Rectal smooth muscle tissue (tissue), 1 donor: ENCODE measurements at regions not wholly inside any gene's neighbourhood (a gene's known extent, or its start where the extent isn't known, plus 50 kb on each side); places are given as distances from the start of the nearest gene placed in this dataset.
"Not testable (repeated sequence)": the region's sequence is repeated elsewhere in the genome, so short reads cannot be mapped to it uniquely, and the experiment has no call there.

Experiments
- H3K27ac ChIP-seq: one replicate; pipeline ENCODE4 v1.7.0; 2013; ENCODE audit warnings: low read depth, low read length, inconsistent platforms
- H3K27me3 ChIP-seq: one replicate; pipeline ENCODE4 v1.7.0; 2013; ENCODE audit warnings: low read length; ENCODE audit not compliant: control insufficient read depth, insufficient read depth
- H3K36me3 ChIP-seq: one replicate; pipeline ENCODE4 v1.7.0; 2013; ENCODE audit warnings: low read length; ENCODE audit not compliant: control insufficient read depth, insufficient read depth
- H3K4me1 ChIP-seq: one replicate; pipeline ENCODE4 v1.7.0; 2013; ENCODE audit warnings: low read length; ENCODE audit not compliant: control insufficient read depth, insufficient read depth
- H3K4me3 ChIP-seq: one replicate; pipeline ENCODE4 v1.7.0; 2013; ENCODE audit warnings: low read length
- H3K9ac ChIP-seq: one replicate; pipeline ENCODE4 v1.7.0; 2013; ENCODE audit warnings: low read length

DNA sequence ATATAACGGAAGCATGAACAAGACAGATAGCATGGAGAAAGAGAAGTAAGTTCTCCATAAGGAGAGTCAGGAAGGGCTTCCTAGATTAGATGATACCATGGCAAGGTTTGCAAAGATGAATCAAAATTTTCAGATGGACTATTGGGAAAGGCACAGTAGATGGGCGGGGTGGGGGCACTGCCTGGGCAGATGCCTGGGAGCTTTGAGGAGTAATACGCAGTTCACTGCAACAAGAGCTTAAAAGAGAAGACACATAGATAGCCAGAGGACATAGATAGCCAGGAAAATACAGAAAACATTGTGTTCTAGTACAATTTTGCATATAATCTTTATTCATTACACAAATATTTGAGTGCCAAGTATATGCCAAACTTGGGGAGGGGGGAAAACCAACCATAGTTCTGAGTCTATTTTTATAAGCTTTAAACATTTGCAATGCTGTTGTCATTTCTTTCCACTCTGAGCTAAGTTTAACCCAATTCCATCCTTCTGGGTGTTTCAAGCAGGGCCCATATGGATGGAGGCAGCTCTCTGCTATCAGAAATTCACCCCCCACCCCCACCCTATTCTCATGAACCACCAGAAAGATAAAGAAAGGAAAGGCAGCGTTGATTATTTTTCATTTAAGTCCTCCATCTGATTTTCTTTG, 120.6 kb downstream of the NUF2 start:
- Histone ChIP-seq H3K4me3 (no peak overlapping the region), H3K27me3 (no peaks in the 10 kb centered on the region), H3K4me1 (peaks cover 12% of the 10 kb centered on the region), H3K9ac (no peak overlapping the region), H3K27ac (no peak overlapping the region), H3K36me3 (no peaks in the 10 kb centered on the region)

DNA sequence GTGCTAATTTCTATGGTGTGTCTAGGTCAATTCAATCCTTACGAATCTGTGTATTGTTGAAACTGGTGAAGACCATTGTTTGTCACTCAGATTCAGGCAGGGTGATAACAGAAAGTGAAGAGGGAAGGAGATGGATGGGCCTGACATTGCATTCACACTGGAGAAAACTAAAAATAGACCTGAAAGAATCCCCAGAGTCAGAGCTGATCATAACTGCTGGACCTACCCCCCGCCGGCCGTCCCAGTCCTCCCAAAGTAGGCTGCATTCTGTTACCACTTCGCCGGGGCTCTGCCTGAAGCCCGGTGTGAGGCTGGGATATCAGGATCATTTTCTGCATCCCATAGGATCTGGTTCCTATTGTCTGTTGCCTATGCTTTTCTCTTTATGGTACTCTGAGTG, 121.1 kb downstream of the NUF2 start:
- Histone ChIP-seq H3K4me1 (peaks cover 12% of the 10 kb centered on the region), H3K36me3 (no peaks in the 10 kb centered on the region), H3K27ac (no peak overlapping the region), H3K9ac (no peak overlapping the region), H3K4me3 (no peak overlapping the region), H3K27me3 (no peaks in the 10 kb centered on the region)

DNA sequence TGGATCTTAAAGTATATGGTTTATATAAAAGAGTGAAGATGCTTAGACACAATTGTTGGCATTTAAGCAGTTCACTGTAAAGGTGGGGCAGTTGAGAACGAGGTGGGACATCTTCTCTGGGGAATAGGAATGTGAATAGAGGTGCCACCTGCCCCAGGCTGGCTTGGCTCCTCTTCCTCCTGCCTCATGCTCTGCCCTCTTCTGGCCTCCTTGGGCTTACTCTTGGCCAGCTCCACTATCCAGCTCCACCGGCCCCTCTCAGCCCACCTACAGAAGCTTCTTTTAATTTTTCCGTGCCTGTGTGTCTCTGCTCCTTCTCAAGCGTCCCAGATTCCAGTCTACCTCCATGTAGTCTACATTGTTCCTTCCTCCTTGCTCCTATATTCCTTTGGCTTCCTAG, 122.1 kb downstream of the NUF2 start:
- Histone ChIP-seq H3K4me1 (peaks cover 12% of the 10 kb centered on the region), H3K9ac (no peak overlapping the region), H3K27me3 (no peaks in the 10 kb centered on the region), H3K4me3 (no peak overlapping the region), H3K36me3 (no peaks in the 10 kb centered on the region), H3K27ac (no peak overlapping the region)

- Histone ChIP-seq H3K9ac (no peak overlapping the region), H3K27ac (no peak overlapping the region), H3K27me3 (no peaks in the 10 kb centered on the region), H3K4me1 (peaks cover 6% of the 10 kb centered on the region), H3K4me3 (no peak overlapping the region), H3K36me3 (no peaks in the 10 kb centered on the region)
These were observed 122.9 kb downstream of the NUF2 start for GRCh38 chr1:163444665-163445064.

DNA sequence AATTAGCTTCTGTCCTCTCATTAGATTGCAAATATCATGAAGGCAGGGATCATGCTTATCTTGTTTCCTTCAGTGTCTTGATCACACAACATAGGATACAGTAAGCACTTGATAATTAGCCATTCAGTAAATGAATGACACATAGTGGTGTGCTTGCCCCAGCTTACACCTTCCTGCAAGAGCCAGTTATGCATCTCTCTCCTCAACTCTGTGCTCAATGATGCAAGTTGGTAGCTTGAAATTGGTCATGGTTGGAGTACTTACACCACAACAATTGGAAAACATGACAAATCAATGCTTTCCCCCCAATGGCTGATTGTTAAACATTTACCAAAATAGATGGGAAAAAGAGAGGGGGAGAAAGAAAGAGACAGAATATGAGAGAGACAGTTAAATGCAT, 129.2 kb downstream of the NUF2 start:
- Histone ChIP-seq H3K9ac (no peak overlapping the region), H3K36me3 (no peaks in the 10 kb centered on the region), H3K4me1 (no peaks in the 10 kb centered on the region), H3K27me3 (no peaks in the 10 kb centered on the region), H3K27ac (no peak overlapping the region), H3K4me3 (no peak overlapping the region)

GRCh38 chr1:163459539-163459938, 137.8 kb downstream of the NUF2 start:
- no peak overlapping the region for H3K9ac ChIP-seq
- no peak overlapping the region for H3K4me3 ChIP-seq
- no peaks in the 10 kb centered on the region for H3K4me1 ChIP-seq
- no peak overlapping the region for H3K27ac ChIP-seq
- H3K27me3 ChIP-seq: no peaks in the 10 kb centered on the region
- H3K36me3 ChIP-seq: no peaks in the 10 kb centered on the region

DNA sequence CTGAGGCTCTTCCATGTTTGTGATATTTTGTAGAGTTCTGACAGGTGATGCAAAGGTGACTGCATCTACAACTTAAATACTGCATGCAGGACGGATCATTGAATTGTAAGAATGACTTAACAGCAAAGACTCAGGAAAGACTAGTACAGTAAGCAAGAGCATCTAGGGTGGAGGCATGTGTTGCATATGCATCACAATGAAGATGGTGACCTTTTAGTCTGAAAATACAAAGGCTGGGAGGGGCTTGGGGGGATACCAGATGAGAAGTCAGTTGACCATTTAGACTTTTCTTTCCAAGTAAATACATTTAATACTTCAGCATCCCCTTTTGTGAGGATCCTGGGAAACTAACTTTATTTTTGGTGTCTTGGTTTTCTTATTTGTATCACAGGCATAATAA, 145.5 kb downstream of the NUF2 start:
- Histone ChIP-seq H3K9ac (no peak overlapping the region), H3K4me1 (peaks cover 7% of the 10 kb centered on the region), H3K27me3 (no peaks in the 10 kb centered on the region), H3K27ac (no peak overlapping the region), H3K36me3 (no peaks in the 10 kb centered on the region), H3K4me3 (no peak overlapping the region)

GRCh38 chr1:163471779-163472650, 150.3 kb downstream of the NUF2 start:
- Histone ChIP-seq H3K36me3 (no peaks in the 10 kb centered on the region), H3K4me3 (peak overlapping the region; percentile 16), H3K9ac (no peak overlapping the region), H3K4me1 (peaks cover 7% of the 10 kb centered on the region), H3K27ac (no peak overlapping the region), H3K27me3 (no peaks in the 10 kb centered on the region)

GRCh38 chr1:163472651-163473248, 151.0 kb downstream of the NUF2 start:
- Histone ChIP-seq H3K27me3 (no peaks in the 10 kb centered on the region), H3K9ac (no peak overlapping the region), H3K4me3 (peak overlapping the region; percentile 16), H3K4me1 (peaks cover 7% of the 10 kb centered on the region), H3K36me3 (no peaks in the 10 kb centered on the region), H3K27ac (peak overlapping the region; percentile 56)

DNA sequence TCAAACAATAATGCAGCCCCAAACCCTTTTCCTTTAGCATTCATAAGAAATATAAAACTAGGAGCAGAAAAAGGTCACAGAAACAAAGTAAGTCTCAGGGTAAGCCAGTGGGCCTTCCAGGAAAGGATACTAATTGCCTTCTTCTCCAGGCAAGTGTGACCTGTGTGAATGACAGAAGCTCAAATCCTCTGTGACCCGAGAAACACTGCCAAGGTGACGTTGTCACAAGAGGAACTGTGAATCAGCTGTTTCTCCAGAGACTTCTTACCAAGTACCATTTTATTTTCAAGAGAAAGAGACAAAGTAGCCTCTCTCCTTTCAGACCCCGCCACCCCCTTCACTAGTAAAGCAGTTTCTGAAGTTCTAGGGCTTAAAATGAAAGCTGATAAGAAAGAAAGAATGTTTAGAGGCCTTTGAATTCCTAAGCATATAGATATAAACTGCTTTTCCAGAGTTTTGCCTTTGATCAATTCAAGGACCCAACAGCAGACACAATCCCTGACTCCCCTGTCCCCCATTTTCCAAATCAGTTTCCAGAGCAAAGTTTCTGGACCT, 155.6 kb downstream of the NUF2 start:
- H3K4me1 ChIP-seq: peaks cover 3% of the 10 kb centered on the region
- no peak overlapping the region for H3K9ac ChIP-seq
- no peaks in the 10 kb centered on the region for H3K36me3 ChIP-seq
- H3K27me3 ChIP-seq: no peaks in the 10 kb centered on the region
- H3K4me3 ChIP-seq: no peak overlapping the region
- H3K27ac ChIP-seq: no peak overlapping the region

GRCh38 chr1:163498391-163499330, 176.9 kb downstream of the NUF2 start:
- H3K27ac ChIP-seq, H3K4me3 ChIP-seq, H3K4me1 ChIP-seq, H3K9ac ChIP-seq, H3K36me3 ChIP-seq, H3K27me3 ChIP-seq: not testable (repeated sequence)
